Adipocyte (in vitro differentiated cells): ENCODE measurements at regions not wholly inside any gene's neighbourhood (a gene's known extent, or its start where the extent isn't known, plus 50 kb on each side); places are given as distances from the start of the nearest gene placed in this dataset.
A peak's percentile ranks its signal among the peaks of the same experiment; 100 is the strongest.

Experiments
- DNase-seq: peaks from one replicate; pipeline ENCODE4 v3.0.0-alpha.2; 2015; ENCODE audit warnings: low read depth
- H3K27me3 ChIP-seq: replicated peaks from 2 replicates; pipeline ENCODE4 v1.7.0; 2013; ENCODE audit warnings: mild to moderate bottlenecking, low read length, moderate library complexity; ENCODE audit not compliant: control insufficient read depth, insufficient read depth
- H3K36me3 ChIP-seq: 2 replicates; pipeline ENCODE4 v1.7.0; 2013; ENCODE audit warnings: low read length, mild to moderate bottlenecking, moderate library complexity; ENCODE audit not compliant: control insufficient read depth, insufficient read depth, severe bottlenecking
- H3K4me1 ChIP-seq: 2 replicates; pipeline ENCODE4 v1.7.0; 2013; ENCODE audit warnings: mild to moderate bottlenecking, low read length, moderate library complexity; ENCODE audit not compliant: control insufficient read depth, insufficient read depth
- H3K4me3 ChIP-seq: 2 replicates; pipeline ENCODE4 v1.7.0; 2013; ENCODE audit warnings: mild to moderate bottlenecking, low read length, moderate library complexity
- H3K9ac ChIP-seq: 2 replicates; pipeline ENCODE4 v1.7.0; 2013; ENCODE audit warnings: mild to moderate bottlenecking, low read length, moderate library complexity
- H3K9me3 ChIP-seq: 2 replicates; pipeline ENCODE4 v1.7.0; 2013; ENCODE audit warnings: mild to moderate bottlenecking, low read length, moderate library complexity; ENCODE audit not compliant: control insufficient read depth

DNA sequence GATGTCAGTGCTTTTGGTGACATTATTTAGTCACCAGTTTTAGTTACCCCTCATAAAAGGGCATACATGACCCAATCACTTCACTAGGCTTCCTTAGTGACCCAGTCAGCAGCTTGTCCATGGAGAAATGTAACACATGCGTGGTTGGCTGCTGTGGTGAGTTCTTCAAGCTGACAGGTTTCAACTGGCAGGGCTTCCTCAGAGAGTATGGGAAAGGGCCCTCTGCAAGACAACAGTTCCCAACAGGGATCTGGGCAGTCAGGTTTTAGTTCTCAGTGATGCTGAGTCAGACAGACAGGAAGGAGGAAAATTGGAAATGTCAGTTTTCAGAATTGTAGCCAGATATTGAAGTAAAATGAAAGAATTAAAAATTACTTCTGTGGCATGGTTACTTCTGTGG lies 282.5 kb downstream of the TBL1XR1 start:
- Histone ChIP-seq H3K9me3 (no peaks in the 10 kb centered on the region), H3K4me1 (no peaks in the 10 kb centered on the region), H3K36me3 (no peaks in the 10 kb centered on the region), H3K27me3 (peaks cover 3% of the 10 kb centered on the region), H3K9ac (no peak overlapping the region), H3K4me3 (no peak overlapping the region)
- no peak for DNase-seq

DNA sequence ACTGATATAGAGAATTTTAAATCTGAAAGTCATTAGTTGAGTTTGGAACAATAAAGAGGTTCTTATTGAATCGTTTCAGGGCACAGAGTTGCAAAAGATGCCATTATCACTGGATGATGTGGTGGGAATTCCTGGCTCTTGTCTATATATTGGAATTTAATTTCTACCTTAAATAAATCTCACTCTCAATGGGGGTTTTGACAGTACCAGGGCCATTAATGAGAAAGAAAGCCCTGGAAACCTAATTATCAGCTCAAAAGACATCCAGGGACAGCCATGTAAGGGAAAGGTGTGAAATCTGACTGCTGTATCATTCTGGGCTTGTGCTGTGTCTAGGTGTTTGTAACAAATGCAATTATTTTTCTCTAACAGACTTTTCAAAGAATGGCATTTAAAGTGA lies 285.7 kb downstream of the TBL1XR1 start:
- Histone ChIP-seq H3K9ac (no peak overlapping the region), H3K9me3 (no peaks in the 10 kb centered on the region), H3K36me3 (no peaks in the 10 kb centered on the region), H3K4me3 (no peak overlapping the region), H3K4me1 (peaks cover 8% of the 10 kb centered on the region), H3K27me3 (peaks cover 3% of the 10 kb centered on the region)
- DNase-seq = no peak

DNA sequence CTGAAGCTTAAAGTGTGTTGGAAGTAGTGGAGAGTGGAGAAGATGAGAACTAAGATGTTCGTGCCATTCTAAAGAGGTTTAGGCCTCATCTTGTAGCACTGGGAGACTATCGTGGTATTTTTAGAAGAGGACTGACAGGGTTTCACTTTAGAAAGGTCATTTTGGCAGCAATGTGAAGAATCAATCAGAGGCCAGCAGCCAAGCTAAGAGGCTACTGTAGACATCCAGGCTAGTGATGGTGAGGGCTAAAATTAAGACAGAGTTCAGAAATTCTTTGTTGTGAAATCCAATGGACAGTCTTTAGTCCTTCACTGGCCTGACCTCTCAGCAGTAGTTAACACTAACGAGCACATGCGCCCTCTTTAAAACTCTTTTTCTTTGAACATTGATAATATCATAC lies 288.2 kb downstream of the TBL1XR1 start:
- H3K9ac ChIP-seq = no peak overlapping the region
- H3K27me3 ChIP-seq = peaks cover 3% of the 10 kb centered on the region
- H3K4me3 ChIP-seq = no peak overlapping the region
- H3K36me3 ChIP-seq = no peaks in the 10 kb centered on the region
- no peak for DNase-seq
- H3K4me1 ChIP-seq = peaks cover 14% of the 10 kb centered on the region
- H3K9me3 ChIP-seq = no peaks in the 10 kb centered on the region

DNA sequence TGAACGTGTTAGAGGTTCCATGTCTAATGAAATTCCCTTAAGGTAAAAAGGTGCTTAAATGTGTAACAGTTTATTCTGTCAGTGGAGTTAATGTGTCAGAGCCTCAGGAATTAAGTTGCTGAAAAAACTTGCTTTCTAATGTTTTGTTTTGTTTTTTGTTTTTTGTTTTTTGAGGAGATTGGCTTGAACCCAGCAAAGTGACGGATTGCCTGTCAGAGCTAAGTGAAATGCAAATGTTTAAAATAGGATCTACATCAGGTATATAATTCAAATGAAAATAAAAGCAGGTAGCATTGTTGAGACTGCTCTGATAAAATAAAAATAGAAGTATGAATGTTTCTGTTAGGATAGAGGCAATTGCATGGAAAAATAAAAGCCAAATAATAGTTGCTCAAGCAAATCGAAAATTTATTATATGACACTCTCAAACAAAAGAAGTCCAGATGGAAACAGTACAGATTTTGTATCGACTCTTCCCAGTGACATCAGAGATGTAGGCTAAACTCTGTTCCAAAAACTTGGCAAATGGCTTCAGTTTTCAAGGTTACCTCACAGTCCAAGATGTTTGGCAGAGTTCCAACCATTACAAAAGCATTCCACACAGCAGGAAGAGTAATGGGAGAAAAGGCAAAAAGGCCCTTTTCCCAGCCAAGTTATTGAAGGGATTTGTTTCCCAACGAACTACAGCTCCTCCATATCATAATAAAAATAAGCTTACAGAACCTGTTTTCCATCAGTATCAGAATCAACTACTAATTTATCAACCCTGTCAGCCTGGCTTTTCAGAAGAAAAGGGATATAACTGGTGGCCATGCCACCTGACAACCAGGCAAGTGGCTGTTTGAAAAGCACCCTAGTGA lies 291.0 kb downstream of the TBL1XR1 start:
- Histone ChIP-seq H3K36me3 (no peaks in the 10 kb centered on the region), H3K4me3 (no peak overlapping the region), H3K9me3 (no peaks in the 10 kb centered on the region), H3K27me3 (peaks cover 3% of the 10 kb centered on the region), H3K4me1 (peaks cover 14% of the 10 kb centered on the region), H3K9ac (no peak overlapping the region)
- DNase-seq = peak; percentile 77

DNA sequence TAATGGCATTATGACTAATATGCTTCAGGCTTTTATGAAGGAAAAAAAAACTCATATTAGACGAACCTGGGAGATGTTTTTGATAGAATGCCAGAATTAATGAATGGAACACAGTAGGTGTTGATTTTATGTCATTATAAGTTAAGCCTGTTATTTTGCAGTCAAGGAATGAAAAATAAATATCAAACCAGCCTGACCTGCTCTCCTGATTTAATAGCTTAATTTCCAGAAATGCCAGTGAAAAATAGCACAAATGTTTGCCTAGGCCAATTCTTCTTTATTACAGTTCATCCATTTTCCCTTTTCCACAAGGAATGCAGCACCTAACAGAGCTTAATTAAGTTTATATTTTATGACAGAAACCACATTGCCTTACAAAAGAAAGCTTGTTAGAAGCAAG lies 292.0 kb downstream of the TBL1XR1 start:
- no peaks in the 10 kb centered on the region for H3K9me3 ChIP-seq
- no peak overlapping the region for H3K9ac ChIP-seq
- no peak overlapping the region for H3K4me3 ChIP-seq
- no peaks in the 10 kb centered on the region for H3K36me3 ChIP-seq
- H3K27me3 ChIP-seq = no peaks in the 10 kb centered on the region
- peaks cover 14% of the 10 kb centered on the region for H3K4me1 ChIP-seq
- DNase-seq = no peak

DNA sequence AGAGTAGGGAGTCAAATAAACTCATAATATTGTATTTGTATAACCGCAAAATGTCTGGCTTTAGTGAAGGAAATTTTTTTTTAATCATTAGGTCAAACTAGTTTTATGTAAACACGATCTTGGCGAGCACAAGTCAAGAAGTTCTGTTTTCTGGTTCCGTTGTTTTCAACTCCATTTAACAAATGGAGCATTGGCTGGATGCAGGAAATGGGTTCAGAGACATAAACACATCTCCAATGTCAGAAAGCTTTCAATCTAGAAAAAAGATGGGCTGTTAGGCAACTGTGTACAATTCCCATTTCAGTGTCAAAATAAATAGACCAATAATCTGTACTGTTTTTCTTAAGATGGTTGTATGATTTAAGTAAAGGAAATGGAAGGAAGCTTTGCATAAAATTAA lies 292.8 kb downstream of the TBL1XR1 start:
- DNase-seq = no peak
- Histone ChIP-seq H3K36me3 (no peaks in the 10 kb centered on the region), H3K9me3 (no peaks in the 10 kb centered on the region), H3K9ac (no peak overlapping the region), H3K4me1 (peaks cover 14% of the 10 kb centered on the region), H3K4me3 (no peak overlapping the region), H3K27me3 (no peaks in the 10 kb centered on the region)

DNA sequence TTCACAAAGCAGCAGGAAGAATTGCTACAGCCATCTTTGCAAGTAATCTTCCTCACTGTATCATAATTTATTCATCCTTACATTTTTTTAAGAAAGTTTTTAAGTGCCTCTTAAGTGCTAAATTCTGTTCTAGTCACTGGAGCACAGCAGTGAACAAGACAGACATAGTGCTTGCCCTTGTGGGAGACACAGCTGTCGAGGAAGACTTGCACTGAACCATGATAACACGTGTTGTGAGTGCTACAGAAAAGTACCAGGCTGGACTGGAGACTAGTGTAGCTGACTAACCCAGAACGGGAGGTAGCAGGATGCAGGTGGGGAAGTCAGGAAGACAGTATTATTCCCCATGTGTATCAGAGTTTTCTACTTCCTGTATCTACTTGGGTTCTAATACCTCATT lies 300.6 kb downstream of the TBL1XR1 start:
- DNase-seq = no peak
- no peaks in the 10 kb centered on the region for H3K36me3 ChIP-seq
- no peaks in the 10 kb centered on the region for H3K9me3 ChIP-seq
- no peak overlapping the region for H3K9ac ChIP-seq
- H3K4me1 ChIP-seq = no peaks in the 10 kb centered on the region
- peaks cover 4% of the 10 kb centered on the region for H3K27me3 ChIP-seq
- no peak overlapping the region for H3K4me3 ChIP-seq

DNA sequence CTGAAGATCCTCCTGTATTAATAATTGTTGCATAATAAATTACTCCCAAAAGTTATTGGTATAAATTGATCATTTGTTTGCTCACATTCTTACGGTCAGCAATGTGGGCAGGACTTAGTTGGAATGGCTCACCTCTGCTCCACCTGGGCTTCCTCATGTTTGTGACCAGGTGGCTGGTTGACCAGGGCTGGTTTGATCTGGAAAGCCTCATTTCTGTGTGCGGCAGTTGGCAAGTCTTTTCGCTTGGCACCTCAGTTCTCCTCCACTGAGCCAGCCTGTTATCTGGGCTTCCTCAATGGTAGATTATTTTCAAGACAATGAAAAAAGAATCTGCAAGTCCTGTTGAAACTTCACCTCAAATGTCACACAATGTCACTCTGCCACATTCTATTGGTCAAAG lies 301.1 kb downstream of the TBL1XR1 start:
- Histone ChIP-seq H3K9ac (no peak overlapping the region), H3K9me3 (no peaks in the 10 kb centered on the region), H3K27me3 (peaks cover 4% of the 10 kb centered on the region), H3K4me3 (no peak overlapping the region), H3K4me1 (no peaks in the 10 kb centered on the region), H3K36me3 (no peaks in the 10 kb centered on the region)
- no peak for DNase-seq

DNA sequence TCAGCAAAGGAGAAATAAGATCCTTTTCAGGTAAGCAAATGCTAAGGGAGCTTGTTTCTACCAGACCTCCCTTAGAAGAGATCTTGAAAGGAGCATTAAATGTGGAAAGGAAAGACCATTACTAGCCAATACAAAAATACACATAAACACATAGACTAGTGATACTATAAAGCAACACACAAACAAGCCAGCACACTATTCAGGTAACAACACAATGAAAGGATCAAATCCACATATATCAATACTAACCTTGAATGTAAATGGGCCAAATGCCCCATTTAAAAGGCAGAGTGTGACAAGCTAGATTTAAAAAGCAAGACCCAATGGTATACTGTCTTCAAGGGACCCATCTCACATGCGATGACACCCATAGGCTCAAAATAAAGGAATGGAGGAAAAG lies 317.6 kb downstream of the TBL1XR1 start:
- no peaks in the 10 kb centered on the region for H3K4me1 ChIP-seq
- no peak overlapping the region for H3K4me3 ChIP-seq
- peaks cover 33% of the 10 kb centered on the region for H3K9me3 ChIP-seq
- no peaks in the 10 kb centered on the region for H3K36me3 ChIP-seq
- H3K9ac ChIP-seq = no peak overlapping the region
- H3K27me3 ChIP-seq = peaks cover 3% of the 10 kb centered on the region
- no peak for DNase-seq

DNA sequence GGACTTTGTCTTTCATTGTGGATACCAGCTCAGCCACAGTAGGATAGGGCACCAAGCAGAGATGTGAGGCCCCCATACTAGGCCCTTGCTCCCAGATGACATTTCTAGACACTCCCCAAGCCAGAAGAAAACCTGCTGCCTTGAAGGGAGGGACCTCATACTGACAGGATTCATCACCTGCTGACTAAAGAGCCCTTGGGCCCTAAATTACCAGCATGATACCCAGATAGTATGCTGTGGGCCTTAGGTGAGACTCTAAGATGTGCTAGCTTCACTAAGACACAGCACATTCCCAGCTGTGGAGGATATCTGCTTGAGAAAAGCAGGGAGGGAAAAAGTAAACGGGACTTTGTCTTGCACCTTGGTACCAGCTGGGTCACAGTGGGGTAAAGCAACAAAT lies 324.0 kb downstream of the TBL1XR1 start:
- H3K4me3 ChIP-seq = no peak overlapping the region
- H3K36me3 ChIP-seq = no peaks in the 10 kb centered on the region
- no peak overlapping the region for H3K9ac ChIP-seq
- H3K27me3 ChIP-seq = peaks cover 3% of the 10 kb centered on the region
- peaks cover 5% of the 10 kb centered on the region for H3K9me3 ChIP-seq
- H3K4me1 ChIP-seq = no peaks in the 10 kb centered on the region
- DNase-seq = no peak

DNA sequence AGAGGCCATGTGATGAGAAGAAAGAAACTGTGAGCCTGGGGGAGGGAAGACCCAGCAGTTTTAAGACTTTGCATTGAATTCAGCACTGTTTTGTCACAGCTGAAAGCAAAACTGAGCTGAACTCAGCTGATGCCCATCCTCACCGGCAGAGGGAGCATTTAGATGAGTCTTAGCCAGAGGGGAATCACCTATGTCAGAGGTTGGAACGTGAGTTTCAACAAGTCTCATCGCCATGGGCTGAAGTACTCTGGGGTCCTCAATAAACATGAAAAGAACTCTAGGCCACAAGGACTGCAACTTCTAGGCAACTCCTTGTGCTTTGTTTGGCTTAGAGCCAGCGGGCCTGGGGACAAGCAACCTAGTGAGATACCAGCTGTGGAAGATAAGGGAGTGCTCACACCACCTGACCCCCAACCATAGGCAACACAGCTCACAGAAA lies 324.5 kb downstream of the TBL1XR1 start:
- Histone ChIP-seq H3K27me3 (peaks cover 3% of the 10 kb centered on the region), H3K4me3 (no peak overlapping the region), H3K36me3 (no peaks in the 10 kb centered on the region), H3K9ac (no peak overlapping the region), H3K4me1 (no peaks in the 10 kb centered on the region), H3K9me3 (peaks cover 5% of the 10 kb centered on the region)
- peak; percentile 72 for DNase-seq

DNA sequence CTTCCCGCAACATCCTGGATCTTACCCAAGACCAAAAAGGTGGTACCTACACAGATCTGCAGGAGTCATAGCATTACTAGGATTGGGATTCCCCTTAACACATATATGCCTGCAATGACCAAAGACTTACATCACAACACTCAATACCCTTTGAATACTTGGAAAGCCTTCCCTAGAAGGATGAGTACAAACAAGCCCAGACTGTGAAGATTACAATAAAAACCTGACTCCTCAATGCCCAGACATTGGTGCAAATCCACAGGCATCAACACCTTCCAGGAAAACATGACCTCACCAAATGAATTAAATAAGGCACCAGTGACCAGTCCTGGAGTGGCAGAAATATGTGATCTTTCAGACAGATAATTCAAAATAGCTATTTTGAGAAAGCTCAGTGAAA lies 326.8 kb downstream of the TBL1XR1 start:
- H3K9me3 ChIP-seq = no peaks in the 10 kb centered on the region
- H3K27me3 ChIP-seq = no peaks in the 10 kb centered on the region
- DNase-seq = no peak
- H3K4me1 ChIP-seq = no peaks in the 10 kb centered on the region
- H3K4me3 ChIP-seq = no peak overlapping the region
- no peak overlapping the region for H3K9ac ChIP-seq
- H3K36me3 ChIP-seq = no peaks in the 10 kb centered on the region
